ENCODE measurements at regions not wholly inside any gene's neighbourhood (a gene's known extent, or its start where the extent isn't known, plus 50 kb on each side); places are given as distances from the start of the nearest gene placed in this dataset.
"Not testable (repeated sequence)": the region's sequence is repeated elsewhere in the genome, so short reads cannot be mapped to it uniquely, and the experiment has no call there.

GRCh38 chr12:14076538-14076937, 95.1 kb upstream of the GRIN2B start:
- H3K27ac ChIP-seq (ENCODE audit: low read depth in 1 of 2, low read length in 1 of 2): no peak overlapping the region
- ATAC-seq (ENCODE audit: insufficient read depth, low FRiP score) (no peak), DNase-seq (no peak)
- no peak for TF ChIP-seq CTCF (IDR thresholded peaks at IDR 0.05; ENCODE audit: control extremely low read depth, extremely low read depth)
- no peak overlapping the region for H3K4me3 ChIP-seq
- peaks cover 0 to 10% (median 0%) of the 10 kb centered on the region in 4 donors for H3K9me3 ChIP-seq (ENCODE audit: control insufficient read depth in 4 of 4, insufficient read depth in 3 of 4, low read length in 3 of 4)
- no peaks in the 10 kb centered on the region for H3K36me3 ChIP-seq (ENCODE audit: control insufficient read depth in 4 of 4, insufficient read depth in 4 of 4, low read length in 4 of 4)
- no peak overlapping the region for H3K9ac ChIP-seq (ENCODE audit: insufficient read depth in 1 of 2, low read length in 2 of 2)
- no peaks in the 10 kb centered on the region for H3K27me3 ChIP-seq (ENCODE audit: control insufficient read depth in 3 of 3, insufficient read depth in 3 of 3, low read length in 2 of 3)
- H3K4me1 ChIP-seq (ENCODE audit: control insufficient read depth in 5 of 5, insufficient read depth in 5 of 5, low read length in 5 of 5): peaks cover 0 to 18% (median 0%) of the 10 kb centered on the region in 5 donors
- WGBS, 2 donors: 88 to 94% methylated on average over 1 of the region's 1 CpG

DNA sequence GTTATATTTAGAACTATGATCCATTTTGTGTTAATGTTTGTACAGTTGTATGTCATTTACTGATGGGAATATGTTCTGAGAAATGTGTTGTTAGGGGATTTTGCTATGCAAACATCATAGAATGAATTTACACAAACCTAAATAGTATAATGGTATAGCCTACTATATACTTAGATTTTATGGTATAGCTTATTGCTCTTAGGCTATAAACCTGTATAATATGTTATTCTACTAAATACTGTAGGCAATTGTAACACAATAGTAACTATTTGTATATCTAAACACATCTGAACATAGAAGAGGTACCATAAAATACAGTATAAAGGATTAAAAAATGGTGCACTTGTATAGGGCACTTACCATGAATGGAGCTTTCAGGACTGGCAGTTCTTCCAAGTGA, 105.4 kb upstream of the GRIN2B start:
- TF ChIP-seq CTCF (IDR thresholded peaks at IDR 0.05; ENCODE audit: control extremely low read depth, extremely low read depth): no peak
- Histone ChIP-seq H3K27ac (ENCODE audit: low read depth in 1 of 2, low read length in 1 of 2) (no peak overlapping the region), H3K27me3 (ENCODE audit: control insufficient read depth in 3 of 3, insufficient read depth in 3 of 3, low read length in 2 of 3) (no peaks in the 10 kb centered on the region), H3K36me3 (ENCODE audit: control insufficient read depth in 4 of 4, insufficient read depth in 4 of 4, low read length in 4 of 4) (no peaks in the 10 kb centered on the region), H3K4me1 (ENCODE audit: control insufficient read depth in 5 of 5, insufficient read depth in 5 of 5, low read length in 5 of 5) (no peaks in the 10 kb centered on the region), H3K4me3 (no peak overlapping the region), H3K9ac (ENCODE audit: insufficient read depth in 1 of 2, low read length in 2 of 2) (no peak overlapping the region), H3K9me3 (ENCODE audit: control insufficient read depth in 4 of 4, insufficient read depth in 3 of 4, low read length in 3 of 4) (no peaks in the 10 kb centered on the region)
- no peak for DNase-seq
- ATAC-seq (ENCODE audit: insufficient read depth, low FRiP score): no peak

GRCh38 chr12:14099994-14100393, 118.6 kb upstream of the GRIN2B start:
- no peak for TF ChIP-seq CTCF (IDR thresholded peaks at IDR 0.05; ENCODE audit: control extremely low read depth, extremely low read depth)
- Histone ChIP-seq H3K9me3 (ENCODE audit: control insufficient read depth in 4 of 4, insufficient read depth in 3 of 4, low read length in 3 of 4) (peaks cover 0 to 14% (median 5%) of the 10 kb centered on the region in 4 donors), H3K4me3 (no peak overlapping the region), H3K27me3 (ENCODE audit: control insufficient read depth in 3 of 3, insufficient read depth in 3 of 3, low read length in 2 of 3) (peaks cover 0 to 2% (median 0%) of the 10 kb centered on the region in 3 donors), H3K36me3 (ENCODE audit: control insufficient read depth in 4 of 4, insufficient read depth in 4 of 4, low read length in 4 of 4) (no peaks in the 10 kb centered on the region), H3K4me1 (ENCODE audit: control insufficient read depth in 5 of 5, insufficient read depth in 5 of 5, low read length in 5 of 5) (no peaks in the 10 kb centered on the region), H3K27ac (ENCODE audit: low read depth in 1 of 2, low read length in 1 of 2) (no peak overlapping the region), H3K9ac (ENCODE audit: insufficient read depth in 1 of 2, low read length in 2 of 2) (no peak overlapping the region)
- DNase-seq (no peak), ATAC-seq (ENCODE audit: insufficient read depth, low FRiP score) (no peak)
- 75 to 81% methylated on average over 3 of the region's 3 CpGs for WGBS, 2 donors

- not testable (repeated sequence) for H3K27ac ChIP-seq (ENCODE audit: low read depth in 1 of 2, low read length in 1 of 2); H3K27me3 ChIP-seq (ENCODE audit: control insufficient read depth in 3 of 3, insufficient read depth in 3 of 3, low read length in 2 of 3); H3K36me3 ChIP-seq (ENCODE audit: control insufficient read depth in 4 of 4, insufficient read depth in 4 of 4, low read length in 4 of 4); DNase-seq; H3K4me1 ChIP-seq (ENCODE audit: control insufficient read depth in 5 of 5, insufficient read depth in 5 of 5, low read length in 5 of 5); ATAC-seq (ENCODE audit: insufficient read depth, low FRiP score); H3K4me3 ChIP-seq; H3K9ac ChIP-seq (ENCODE audit: insufficient read depth in 1 of 2, low read length in 2 of 2)
- peaks cover 0 to 14% (median 5%) of the 10 kb centered on the region in 4 donors for H3K9me3 ChIP-seq (ENCODE audit: control insufficient read depth in 4 of 4, insufficient read depth in 3 of 4, low read length in 3 of 4)
- 97 to 100% methylated on average over 1 of the region's 1 CpG for WGBS, 2 donors
Measured at GRCh38 chr12:14101556-14101955, 120.2 kb upstream of the GRIN2B start.

Data from lung (tissue), 11 donors.